HAP-1 (cell line): ENCODE measurements at regions not wholly inside any gene's neighbourhood (a gene's known extent, or its start where the extent isn't known, plus 50 kb on each side); places are given as distances from the start of the nearest gene placed in this dataset.

Experiments used
- DNase-seq, 2 experiments: peaks; one replicate each; pipeline ENCODE4 v3.0.0-alpha.2; 2016 to 2020; ENCODE audit warnings: low spot score in 2 of 2
- H3K27me3 ChIP-seq: fragments of 250-450 bp; sonication (Bioruptor Pico); 2 replicates; pipeline ENCODE4 v1.5.1; 2020; ENCODE audit warnings: low read depth, mild to moderate bottlenecking, moderate library complexity
- H3K36me3 ChIP-seq: fragments of 250-450 bp; sonication (Bioruptor Pico); replicated peaks from 2 replicates; pipeline ENCODE4 v1.5.1; 2020; ENCODE audit warnings: mild to moderate bottlenecking
- H3K4me1 ChIP-seq: fragments of 250-450 bp; sonication (Bioruptor Pico); 2 replicates; pipeline ENCODE4 v1.5.1; 2020; ENCODE audit warnings: mild to moderate bottlenecking
- H3K4me3 ChIP-seq: fragments of 250-450 bp; sonication (Bioruptor Pico); 2 replicates; pipeline ENCODE4 v1.5.1; 2020; ENCODE audit warnings: mild to moderate bottlenecking, moderate library complexity
- H3K9me3 ChIP-seq: fragments of 250-450 bp; sonication (Bioruptor Pico); 2 replicates; pipeline ENCODE4 v1.5.1; 2020; ENCODE audit warnings: mild to moderate bottlenecking, moderate library complexity
- in situ Hi-C: fragments of 300-500 bp; cut with MboI; formaldehyde crosslinking; loops from 3 replicates; pipeline ENCODE4 v1.14.3; 2020; ENCODE audit warnings: low sequenced_read_pairs, inconsistent platforms, mixed read lengths

- in situ Hi-C loops: no loop called here
- H3K27me3 ChIP-seq: no peaks in the 10 kb centered on the region
- no peaks in the 10 kb centered on the region for H3K36me3 ChIP-seq
- H3K4me1 ChIP-seq: no peaks in the 10 kb centered on the region
- no peak for DNase-seq
- H3K9me3 ChIP-seq: no peaks in the 10 kb centered on the region
- no peak overlapping the region for H3K4me3 ChIP-seq
Observed at GRCh38 chr2:180075870-180076269, 68.8 kb upstream of the CWC22 start.

GRCh38 chr2:180071797-180072196, 64.7 kb upstream of the CWC22 start:
- Histone ChIP-seq H3K4me3 (no peak overlapping the region), H3K4me1 (no peaks in the 10 kb centered on the region), H3K9me3 (no peaks in the 10 kb centered on the region; the same call in 1 of the 2 replicates), H3K36me3 (no peaks in the 10 kb centered on the region), H3K27me3 (no peaks in the 10 kb centered on the region)
- in situ Hi-C loops: no loop called here
- DNase-seq: no peak

GRCh38 chr2:180063494-180064092, 56.5 kb upstream of the CWC22 start:
- Histone ChIP-seq H3K27me3 (no peaks in the 10 kb centered on the region), H3K4me1 (no peaks in the 10 kb centered on the region), H3K9me3 (no peaks in the 10 kb centered on the region), H3K4me3 (no peak overlapping the region), H3K36me3 (no peaks in the 10 kb centered on the region)
- in situ Hi-C loops: no loop called here
- no peak for DNase-seq

GRCh38 chr2:180062178-180062577, 55.1 kb upstream of the CWC22 start:
- Histone ChIP-seq H3K4me3 (no peak overlapping the region), H3K36me3 (no peaks in the 10 kb centered on the region), H3K27me3 (no peaks in the 10 kb centered on the region), H3K4me1 (no peaks in the 10 kb centered on the region), H3K9me3 (no peaks in the 10 kb centered on the region)
- DNase-seq: no peak
- in situ Hi-C loops: no loop called here

GRCh38 chr2:180061546-180061945, 54.4 kb upstream of the CWC22 start:
- Histone ChIP-seq H3K9me3 (no peaks in the 10 kb centered on the region), H3K27me3 (no peaks in the 10 kb centered on the region), H3K4me3 (no peak overlapping the region), H3K4me1 (no peaks in the 10 kb centered on the region), H3K36me3 (no peaks in the 10 kb centered on the region)
- DNase-seq: no peak
- in situ Hi-C loops: no loop called here

GRCh38 chr2:180061085-180061484, 54.0 kb upstream of the CWC22 start:
- no peaks in the 10 kb centered on the region for H3K36me3 ChIP-seq
- no peaks in the 10 kb centered on the region for H3K27me3 ChIP-seq
- in situ Hi-C loops: no loop called here
- DNase-seq: no peak
- H3K4me3 ChIP-seq: no peak overlapping the region
- H3K4me1 ChIP-seq: no peaks in the 10 kb centered on the region
- no peaks in the 10 kb centered on the region for H3K9me3 ChIP-seq

GRCh38 chr2:180058993-180059392, 51.9 kb upstream of the CWC22 start:
- Histone ChIP-seq H3K27me3 (no peaks in the 10 kb centered on the region), H3K9me3 (no peaks in the 10 kb centered on the region), H3K4me3 (no peak overlapping the region), H3K4me1 (no peaks in the 10 kb centered on the region), H3K36me3 (no peaks in the 10 kb centered on the region)
- in situ Hi-C loops: no loop called here
- DNase-seq: no peak

GRCh38 chr2:180057706-180058412, 50.8 kb upstream of the CWC22 start:
- Histone ChIP-seq H3K27me3 (no peaks in the 10 kb centered on the region), H3K4me1 (no peaks in the 10 kb centered on the region), H3K36me3 (no peaks in the 10 kb centered on the region), H3K4me3 (no peak overlapping the region), H3K9me3 (no peaks in the 10 kb centered on the region)
- in situ Hi-C loops: no loop called here
- DNase-seq: no peak
